Transverse colon (tissue), 4 donors: ENCODE measurements at regions not wholly inside any gene's neighbourhood (a gene's known extent, or its start where the extent isn't known, plus 50 kb on each side); places are given as distances from the start of the nearest gene placed in this dataset.

ENCODE experiments used
- CTCF ChIP-seq, 5 experiments: fragments of 200-600 bp in 3 of 5; fragments of 450-650 bp in 2 of 5; sonication (generic) in 3 of 5; IDR thresholded peaks; 1 replicate in 2 of 5; 2 replicates in 3 of 5; pipeline ENCODE4 v1.5.1; 2016 to 2017; ENCODE audit warnings: antibody characterized with exemption in 5 of 5, inconsistent platforms in 3 of 5, mild to moderate bottlenecking in 2 of 5, moderate library complexity in 1 of 5
- EP300 ChIP-seq: sonication (generic); formaldehyde crosslinking; IDR thresholded peaks from one replicate; pipeline ENCODE4 v1.6.1; 2017; ENCODE audit warnings: antibody characterized with exemption, low read depth
- POLR2A ChIP-seq: fragments of 450-650 bp; IDR thresholded peaks from one replicate; pipeline ENCODE4 v1.6.1; 2016; ENCODE audit warnings: antibody characterized with exemption, mild to moderate bottlenecking, moderate library complexity
- POLR2AphosphoS5 ChIP-seq, 3 donors: sonication (generic); formaldehyde crosslinking; IDR thresholded peaks; one replicate each; pipeline ENCODE4 v1.6.1; 2016; ENCODE audit warnings: antibody characterized with exemption in 3 of 3

- no peak for TF ChIP-seq CTCF (IDR thresholded peaks at IDR 0.05)
- TF ChIP-seq EP300, result no peak
- no peak for TF ChIP-seq POLR2AphosphoS5 (IDR thresholded peaks at IDR 0.05)
- no peak for TF ChIP-seq POLR2A
Observed at GRCh38 chr1:104466068-104466467, 716.4 kb downstream of the AMY1C start.
